HG02870 (cell line): ENCODE measurements at regions not wholly inside any gene's neighbourhood (a gene's known extent, or its start where the extent isn't known, plus 50 kb on each side); places are given as distances from the start of the nearest gene placed in this dataset.
A peak's percentile ranks its signal among the peaks of the same experiment; 100 is the strongest.

Experiments used
- ATAC-seq: cut with Tn5 transposase; IDR thresholded peaks from one replicate; pipeline ENCODE4 v1.9.1; 2021; ENCODE audit warnings: mild to moderate bottlenecking, moderate library complexity; ENCODE audit not compliant: unreplicated experiment

- ATAC-seq, result no peak
Measured at GRCh38 chr6:22043284-22043962, 253.4 kb downstream of the PRL start.

GRCh38 chr6:22045261-22045912, 251.4 kb downstream of the PRL start:
- no peak for ATAC-seq

- no peak for ATAC-seq
Measured at GRCh38 chr6:22049002-22049401, 247.8 kb downstream of the PRL start.

- ATAC-seq, result no peak
Measured at GRCh38 chr6:22053391-22053997, 243.3 kb downstream of the PRL start.

GRCh38 chr6:22056398-22056797, 240.4 kb downstream of the PRL start:
- ATAC-seq, result no peak

GRCh38 chr6:22057962-22058361, 238.9 kb downstream of the PRL start:
- ATAC-seq, result no peak

GRCh38 chr6:22059126-22059525, 237.7 kb downstream of the PRL start:
- no peak for ATAC-seq

GRCh38 chr6:22059946-22060345, 236.9 kb downstream of the PRL start:
- ATAC-seq, result no peak

- peak; percentile 62 for ATAC-seq
Measured at GRCh38 chr6:22062807-22063408, 233.9 kb downstream of the PRL start.

GRCh38 chr6:22064558-22064957, 232.3 kb downstream of the PRL start:
- peak; percentile 31 for ATAC-seq

- no peak for ATAC-seq
Measured at GRCh38 chr6:22067122-22067521, 229.7 kb downstream of the PRL start.

- no peak for ATAC-seq
Measured at GRCh38 chr6:22067671-22068070, 229.2 kb downstream of the PRL start.

GRCh38 chr6:22068561-22069305, 228.1 kb downstream of the PRL start:
- peak; percentile 70 for ATAC-seq

GRCh38 chr6:22069306-22069800, 227.5 kb downstream of the PRL start:
- no peak for ATAC-seq

- ATAC-seq, result no peak
Measured at GRCh38 chr6:22071270-22072041, 225.4 kb downstream of the PRL start.

- ATAC-seq, result no peak
Measured at GRCh38 chr6:22072949-22073348, 223.9 kb downstream of the PRL start.

- ATAC-seq, result no peak
Measured at GRCh38 chr6:22073516-22074198, 223.2 kb downstream of the PRL start.

- ATAC-seq, result no peak
Measured at GRCh38 chr6:22078288-22078687, 218.5 kb downstream of the PRL start.

- no peak for ATAC-seq
Measured at GRCh38 chr6:22078802-22079545, 217.9 kb downstream of the PRL start.
